OCI-LY7 (cell line): ENCODE measurements at regions not wholly inside any gene's neighbourhood (a gene's known extent, or its start where the extent isn't known, plus 50 kb on each side); places are given as distances from the start of the nearest gene placed in this dataset.

Experiments
- BruUV-seq: library from RNA; stranded (reverse); fragments of 400-500 nt; replicated peaks from 2 replicates; lab custom pipeline; 2021; lab: Mats Ljungman, UMichigan
- CTCF ChIA-PET: fragments of 300-600 bp; sonication (Branson Sonifier 250); formaldehyde crosslinking; loops from one replicate; lab custom pipeline; 2022; ENCODE audit warnings: antibody characterized with exemption; ENCODE audit not compliant: unreplicated experiment; lab: Charles Lee
- POLR2A ChIA-PET: fragments of 300-600 bp; sonication (Branson Sonifier 250); formaldehyde crosslinking; loops from one replicate; lab custom pipeline; 2022; ENCODE audit warnings: antibody characterized with exemption; lab: Charles Lee
- DNase-seq: peaks from one replicate; pipeline ENCODE4 v3.0.0-alpha.2; 2015; ENCODE audit warnings: low spot score
- H2AFZ ChIP-seq: fragments of 200-600 bp; sonication (generic), shearing (Covaris generic); 2 replicates; pipeline ENCODE4 v1.6.1; 2014; ENCODE audit warnings: mild to moderate bottlenecking, antibody characterized with exemption, low read length, moderate library complexity
- H3K27ac ChIP-seq: fragments of 200-600 bp; sonication (generic); 2 replicates; pipeline ENCODE4 v1.5.1; 2014; ENCODE audit warnings: mixed run types, low read depth, mild to moderate bottlenecking, moderate library complexity, low read length, inconsistent platforms; ENCODE audit not compliant: poor library complexity, severe bottlenecking
- H3K36me3 ChIP-seq: fragments of 200-600 bp; sonication (generic); 2 replicates; pipeline ENCODE4 v1.6.1; 2014; ENCODE audit warnings: mild to moderate bottlenecking, antibody characterized with exemption, low read length, moderate library complexity, mixed read lengths; ENCODE audit not compliant: insufficient read depth
- H3K4me1 ChIP-seq: fragments of 200-600 bp; sonication (generic); 2 replicates; pipeline ENCODE4 v1.5.1; 2014; ENCODE audit warnings: mild to moderate bottlenecking, low read length; ENCODE audit not compliant: insufficient read depth, poor library complexity, severe bottlenecking
- H3K4me2 ChIP-seq: fragments of 200-600 bp; sonication (generic); 2 replicates; pipeline ENCODE4 v1.6.1; 2014; ENCODE audit warnings: mild to moderate bottlenecking, low read length
- H3K4me3 ChIP-seq: fragments of 200-600 bp; sonication (generic); 2 replicates; pipeline ENCODE4 v1.5.1; 2014; ENCODE audit warnings: mild to moderate bottlenecking, low read depth, low read length; ENCODE audit not compliant: poor library complexity, severe bottlenecking
- H3K79me2 ChIP-seq: fragments of 200-600 bp; sonication (generic); 2 replicates; pipeline ENCODE4 v1.6.1; 2016; ENCODE audit warnings: low read depth, mild to moderate bottlenecking, low read length, moderate library complexity, mixed read lengths; ENCODE audit not compliant: insufficient read depth
- H3K9me2 ChIP-seq: fragments of 200-600 bp; sonication (generic); 2 replicates; pipeline ENCODE4 v1.6.1; 2016; ENCODE audit warnings: mild to moderate bottlenecking, low read length, mixed read lengths; ENCODE audit not compliant: insufficient read depth
- H3K9me3 ChIP-seq: fragments of 200-600 bp; sonication (generic); 2 replicates; pipeline ENCODE4 v1.6.1; 2014; ENCODE audit warnings: mild to moderate bottlenecking, mixed run types, low read length, mixed read lengths
- H4K20me1 ChIP-seq: fragments of 200-600 bp; sonication (generic); 2 replicates; pipeline ENCODE4 v1.6.1; 2014; ENCODE audit warnings: mild to moderate bottlenecking, antibody characterized with exemption, low read length, moderate library complexity, mixed read lengths; ENCODE audit not compliant: insufficient read depth
- EZH2phosphoT487 ChIP-seq: fragments of 200-600 bp; sonication (generic); IDR thresholded peaks from 2 replicates; pipeline ENCODE4 v1.6.1; 2018; ENCODE audit warnings: low read depth, borderline replicate concordance, mild to moderate bottlenecking, mixed run types, antibody characterized with exemption, low read length, moderate library complexity, mixed read lengths
- intact Hi-C: fragments of 100-400 bp; cut with micrococcal nuclease; formaldehyde crosslinking; loops from one replicate; pipeline ENCODE4 v1.10.0; 2022; ENCODE audit not compliant: unreplicated experiment
- TF ChIP-seq, protein P1 (sequence below): fragments of 200-600 bp; sonication (generic); conservative IDR thresholded peaks from 2 replicates; pipeline ENCODE4 v1.5.1; 2014; ENCODE audit warnings: mild to moderate bottlenecking, antibody characterized with exemption, low read length, moderate library complexity, mixed read lengths

DNA sequence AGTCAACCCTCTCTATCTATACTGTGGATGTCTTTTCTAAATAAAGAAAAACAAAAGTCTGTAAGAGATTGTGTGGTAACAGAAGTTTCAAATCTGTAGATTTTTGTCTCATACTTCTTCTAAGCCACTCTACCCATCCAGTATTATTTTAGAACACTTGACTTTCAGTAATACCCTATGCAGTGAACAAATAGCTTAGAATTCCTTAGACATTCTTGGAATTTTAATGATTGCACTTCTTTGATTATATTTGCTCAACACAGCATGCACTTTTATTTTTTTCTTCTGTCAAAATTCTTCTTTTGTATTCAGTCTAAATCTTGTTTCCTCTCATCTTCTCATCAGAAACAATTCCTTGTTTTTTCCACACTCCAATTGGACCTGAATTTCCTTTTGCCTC lies 1080.2 kb downstream of the SUCLG1 start:
- no peak overlapping the region for H3K4me2 ChIP-seq
- no peaks in the 10 kb centered on the region for H3K9me3 ChIP-seq
- no peak for DNase-seq
- no peak for TF ChIP-seq EZH2phosphoT487
- TF ChIP-seq, protein P1, sequence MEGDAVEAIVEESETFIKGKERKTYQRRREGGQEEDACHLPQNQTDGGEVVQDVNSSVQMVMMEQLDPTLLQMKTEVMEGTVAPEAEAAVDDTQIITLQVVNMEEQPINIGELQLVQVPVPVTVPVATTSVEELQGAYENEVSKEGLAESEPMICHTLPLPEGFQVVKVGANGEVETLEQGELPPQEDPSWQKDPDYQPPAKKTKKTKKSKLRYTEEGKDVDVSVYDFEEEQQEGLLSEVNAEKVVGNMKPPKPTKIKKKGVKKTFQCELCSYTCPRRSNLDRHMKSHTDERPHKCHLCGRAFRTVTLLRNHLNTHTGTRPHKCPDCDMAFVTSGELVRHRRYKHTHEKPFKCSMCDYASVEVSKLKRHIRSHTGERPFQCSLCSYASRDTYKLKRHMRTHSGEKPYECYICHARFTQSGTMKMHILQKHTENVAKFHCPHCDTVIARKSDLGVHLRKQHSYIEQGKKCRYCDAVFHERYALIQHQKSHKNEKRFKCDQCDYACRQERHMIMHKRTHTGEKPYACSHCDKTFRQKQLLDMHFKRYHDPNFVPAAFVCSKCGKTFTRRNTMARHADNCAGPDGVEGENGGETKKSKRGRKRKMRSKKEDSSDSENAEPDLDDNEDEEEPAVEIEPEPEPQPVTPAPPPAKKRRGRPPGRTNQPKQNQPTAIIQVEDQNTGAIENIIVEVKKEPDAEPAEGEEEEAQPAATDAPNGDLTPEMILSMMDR: no peak
- no peaks in the 10 kb centered on the region for H3K4me1 ChIP-seq
- intact Hi-C loops: no loop called here
- H2AFZ ChIP-seq: no peak overlapping the region
- no peaks in the 10 kb centered on the region for H3K36me3 ChIP-seq
- no peaks in the 10 kb centered on the region for H4K20me1 ChIP-seq
- ChIA-PET POLR2A (interaction anchor here (0.7 kb wide), 1 partner anchor 67 kb away, joined by 3 read pairs; no protein-coding TSS in a partner anchor), CTCF (no interaction called here)
- H3K79me2 ChIP-seq: no peaks in the 10 kb centered on the region
- H3K9me2 ChIP-seq: no peaks in the 10 kb centered on the region
- BruUV-seq: no TSS peak
- no peak overlapping the region for H3K27ac ChIP-seq
- H3K4me3 ChIP-seq: no peak overlapping the region

DNA sequence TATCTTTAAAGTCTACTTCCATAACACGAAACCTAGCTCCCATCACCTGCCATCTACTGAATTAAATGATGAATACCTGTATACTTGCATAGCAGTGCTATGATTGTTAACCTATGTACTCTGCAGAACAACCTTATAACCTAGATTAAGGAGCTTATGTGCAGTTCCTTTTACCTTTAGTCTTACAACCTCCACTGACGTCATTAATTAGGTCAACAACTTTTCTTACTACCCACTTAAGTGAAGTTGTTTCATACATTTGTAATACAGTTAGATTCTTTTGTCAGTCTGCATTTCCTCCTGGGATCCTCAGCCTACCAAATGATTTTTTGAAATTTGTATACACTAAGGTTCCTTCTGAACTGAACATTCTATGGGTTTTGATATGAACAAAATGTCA lies 1082.3 kb downstream of the SUCLG1 start:
- Histone ChIP-seq H4K20me1 (no peaks in the 10 kb centered on the region), H3K4me2 (no peak overlapping the region), H2AFZ (no peak overlapping the region), H3K36me3 (no peaks in the 10 kb centered on the region), H3K27ac (no peak overlapping the region), H3K9me2 (no peaks in the 10 kb centered on the region), H3K4me1 (no peaks in the 10 kb centered on the region), H3K4me3 (no peak overlapping the region), H3K9me3 (no peaks in the 10 kb centered on the region), H3K79me2 (no peaks in the 10 kb centered on the region)
- intact Hi-C loops: no loop called here
- DNase-seq: no peak
- ChIA-PET POLR2A (interaction anchor here (0.6 kb wide), 1 partner anchor 47 kb away, joined by 3 read pairs; no protein-coding TSS in a partner anchor), CTCF (no interaction called here)
- BruUV-seq: no TSS peak
- no peak for TF ChIP-seq EZH2phosphoT487
- TF ChIP-seq, protein P1: no peak

DNA sequence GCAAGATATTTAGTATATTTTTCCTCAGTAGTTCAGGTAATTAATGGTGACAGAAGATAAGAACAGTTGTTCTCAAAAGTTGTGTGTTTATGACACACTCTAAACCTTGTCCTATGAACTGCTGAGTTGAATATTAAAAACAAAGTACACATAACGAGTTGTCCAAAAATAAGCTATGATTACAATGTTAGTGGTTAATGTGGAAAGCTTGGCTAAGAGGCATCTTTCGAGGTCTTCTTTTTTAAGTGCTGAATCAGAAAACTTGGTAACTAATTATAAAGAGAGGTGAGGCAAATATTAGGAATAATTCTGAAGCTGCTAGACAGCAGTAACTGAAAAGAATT lies 1088.7 kb downstream of the SUCLG1 start:
- Histone ChIP-seq H3K79me2 (no peaks in the 10 kb centered on the region), H3K9me3 (no peaks in the 10 kb centered on the region), H3K4me3 (no peak overlapping the region), H4K20me1 (no peaks in the 10 kb centered on the region), H2AFZ (no peak overlapping the region), H3K9me2 (no peaks in the 10 kb centered on the region), H3K27ac (no peak overlapping the region), H3K4me1 (no peaks in the 10 kb centered on the region), H3K4me2 (no peak overlapping the region), H3K36me3 (no peaks in the 10 kb centered on the region)
- POLR2A ChIA-PET: interaction anchor here (0.6 kb wide), 1 partner anchor 178 kb away, joined by 3 read pairs; no protein-coding TSS in a partner anchor
- TF ChIP-seq, protein P1: no peak
- TF ChIP-seq EZH2phosphoT487: no peak
- no peak for DNase-seq
- CTCF ChIA-PET: no interaction called here
- no TSS peak for BruUV-seq
- intact Hi-C loops: no loop called here
